GM03348 (cell line): ENCODE measurements at regions not wholly inside any gene's neighbourhood (a gene's known extent, or its start where the extent isn't known, plus 50 kb on each side); places are given as distances from the start of the nearest gene placed in this dataset.
"Not testable (repeated sequence)": the region's sequence is repeated elsewhere in the genome, so short reads cannot be mapped to it uniquely, and the experiment has no call there.

ENCODE experiments used
- DNase-seq: peaks from one replicate; pipeline ENCODE4 v3.0.0; 2012; ENCODE audit warnings: low spot score

GRCh38 chr3:88795503-88795902 is 311.9 kb upstream of the EPHA3 start:
- DNase-seq = no peak

DNA sequence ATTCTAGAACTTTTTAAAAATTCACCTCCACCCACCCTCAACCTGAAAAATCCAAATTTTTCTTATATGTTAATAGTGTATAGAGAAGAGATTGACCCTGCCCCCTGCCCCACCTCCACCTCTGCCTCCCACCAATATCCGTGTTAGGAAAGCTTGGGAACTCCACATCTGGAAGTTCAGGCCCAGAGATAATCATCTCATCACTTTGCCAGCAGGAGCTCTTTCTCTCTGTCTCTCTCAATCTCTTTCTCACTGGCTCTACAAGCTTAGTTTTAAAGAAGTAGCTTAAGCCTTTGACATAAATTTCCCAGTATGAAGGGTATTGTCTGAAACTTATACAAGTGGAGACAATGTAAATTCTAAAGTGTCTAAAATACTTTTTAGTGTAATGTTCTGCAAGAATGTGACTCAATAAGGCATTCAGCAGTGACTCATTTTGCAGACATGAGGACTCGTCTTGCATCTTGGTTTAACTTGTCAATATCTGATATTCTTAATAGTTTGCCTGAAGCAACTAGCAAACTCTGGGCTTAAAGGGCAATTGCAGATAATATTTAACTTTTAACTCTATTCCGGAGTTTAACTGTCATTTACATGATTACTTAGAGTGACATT is 299.8 kb upstream of the EPHA3 start:
- DNase-seq = peak; percentile 56

DNA sequence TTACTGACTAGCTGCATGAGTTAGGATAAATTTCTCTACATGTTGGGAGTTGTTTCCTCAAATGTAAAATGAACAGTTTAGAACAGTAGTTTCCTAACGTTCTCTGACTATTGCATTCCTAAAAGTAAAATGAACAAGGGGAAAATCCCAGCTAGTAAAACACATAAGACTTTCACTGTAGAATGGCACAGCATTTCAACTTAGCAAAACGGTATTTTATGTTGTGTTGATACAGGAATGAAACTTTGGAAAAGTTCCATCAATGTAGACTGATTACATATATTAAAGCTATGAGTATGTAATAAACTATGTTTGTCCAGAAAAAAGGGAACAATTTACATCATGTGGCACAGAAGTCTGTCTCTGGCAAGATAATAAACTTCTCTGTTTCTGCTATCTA is 297.4 kb upstream of the EPHA3 start:
- peak; percentile 2 for DNase-seq

GRCh38 chr3:88810455-88810854 is 297.0 kb upstream of the EPHA3 start:
- DNase-seq = no peak

GRCh38 chr3:88811096-88811495 is 296.3 kb upstream of the EPHA3 start:
- no peak for DNase-seq

GRCh38 chr3:88812576-88812975 is 294.8 kb upstream of the EPHA3 start:
- no peak for DNase-seq

GRCh38 chr3:88816445-88816844 is 291.0 kb upstream of the EPHA3 start:
- DNase-seq = no peak

DNA sequence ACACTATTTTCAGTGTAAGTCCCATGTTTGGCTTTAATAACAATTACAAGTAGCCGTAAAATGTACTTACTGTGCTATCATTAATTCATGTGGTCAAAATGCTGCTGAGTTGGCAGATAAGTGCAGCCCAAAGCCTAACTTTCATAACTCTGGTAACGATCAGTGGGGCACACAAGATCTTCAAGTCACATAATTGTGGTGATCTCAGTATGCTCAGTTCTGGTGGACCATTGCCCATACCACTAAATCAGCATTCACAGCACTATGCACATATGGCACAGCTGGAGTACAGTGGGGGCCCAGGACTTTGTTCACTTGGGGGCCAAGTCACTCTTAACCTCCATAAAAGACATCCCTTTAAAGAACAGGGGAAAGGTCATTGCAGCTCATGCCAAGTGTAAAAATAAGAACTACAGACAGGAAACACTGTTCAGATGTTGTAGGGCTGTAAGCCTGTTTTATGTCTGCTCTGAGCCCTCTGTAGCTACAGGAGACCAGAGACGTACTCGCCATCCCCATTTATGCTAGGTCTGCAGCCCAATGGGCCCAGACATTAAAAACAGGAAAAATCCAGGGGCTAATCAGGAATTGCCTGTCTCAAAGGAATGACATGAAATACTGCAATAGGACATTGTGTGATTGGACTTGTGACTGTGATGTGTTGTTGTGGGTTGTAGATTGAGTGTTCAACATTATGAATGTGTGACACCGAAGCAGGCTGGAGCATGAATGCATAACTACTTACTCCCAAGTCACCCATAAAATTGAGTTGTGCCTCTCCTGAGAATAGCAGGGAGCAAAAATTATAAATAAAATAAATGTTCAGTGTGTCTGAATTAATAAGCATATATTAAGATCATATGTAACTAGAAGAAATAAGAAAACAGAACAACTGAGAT is 282.5 kb upstream of the EPHA3 start:
- no peak for DNase-seq

- no peak for DNase-seq
These were observed 279.0 kb upstream of the EPHA3 start for GRCh38 chr3:88828466-88828865.

DNA sequence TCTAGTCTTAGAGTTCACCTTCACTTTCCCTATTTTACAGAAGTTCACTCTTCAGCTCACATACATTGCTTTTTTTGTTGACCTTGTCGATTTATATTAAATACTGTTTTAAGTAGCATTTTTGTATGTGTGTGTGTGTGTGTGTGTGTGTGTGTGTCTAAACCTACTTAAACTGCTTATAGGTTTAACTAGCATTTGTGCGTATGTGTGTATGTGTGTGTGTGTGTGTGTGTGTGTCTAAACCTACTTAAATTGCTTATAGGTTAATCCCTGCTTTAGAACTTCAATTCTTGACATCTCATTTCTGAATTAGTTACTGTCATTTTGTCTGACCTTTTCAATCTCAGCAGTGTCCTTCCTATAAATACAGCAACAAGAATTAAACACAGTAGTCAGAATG is 254.8 kb upstream of the EPHA3 start:
- DNase-seq = no peak

GRCh38 chr3:88863196-88863595 is 244.2 kb upstream of the EPHA3 start:
- DNase-seq = no peak

DNA sequence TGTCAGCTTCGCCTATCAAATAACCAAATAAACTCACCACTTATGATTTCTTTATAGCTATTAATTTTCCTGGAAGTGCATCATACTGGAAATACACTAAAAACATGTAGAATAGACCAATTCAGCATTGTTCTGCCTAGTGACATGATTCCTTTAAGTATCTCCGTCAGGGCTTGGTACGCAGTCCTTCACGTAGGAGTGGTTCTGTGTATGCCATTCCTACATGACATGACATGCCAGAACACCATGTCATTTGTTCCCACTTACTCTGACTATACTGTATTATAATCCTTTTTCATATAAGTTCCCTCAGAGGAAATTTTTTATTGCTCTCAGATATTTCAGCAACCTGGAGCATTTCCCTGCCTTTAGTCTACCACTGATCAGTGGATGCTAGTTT is 230.7 kb upstream of the EPHA3 start:
- no peak for DNase-seq

DNA sequence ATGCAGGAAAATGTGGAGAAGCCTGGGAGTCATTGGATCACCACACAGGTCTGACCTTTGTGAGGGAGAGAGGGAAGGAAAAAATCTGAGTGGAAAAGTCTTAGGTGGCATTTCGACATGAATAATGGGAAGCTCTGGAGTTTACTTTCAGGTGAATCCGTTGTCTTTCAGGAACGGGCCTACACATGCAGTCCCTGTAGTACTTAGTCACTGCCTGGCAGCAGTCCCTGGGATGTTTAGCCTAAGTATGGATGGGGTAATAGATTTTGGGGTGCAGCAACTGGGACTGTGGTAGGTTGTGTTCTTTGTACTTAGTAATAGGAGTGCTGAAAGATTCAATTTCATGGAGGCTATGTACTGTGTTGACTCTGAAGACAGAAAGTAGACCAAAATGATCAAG is 227.5 kb upstream of the EPHA3 start:
- no peak for DNase-seq

DNA sequence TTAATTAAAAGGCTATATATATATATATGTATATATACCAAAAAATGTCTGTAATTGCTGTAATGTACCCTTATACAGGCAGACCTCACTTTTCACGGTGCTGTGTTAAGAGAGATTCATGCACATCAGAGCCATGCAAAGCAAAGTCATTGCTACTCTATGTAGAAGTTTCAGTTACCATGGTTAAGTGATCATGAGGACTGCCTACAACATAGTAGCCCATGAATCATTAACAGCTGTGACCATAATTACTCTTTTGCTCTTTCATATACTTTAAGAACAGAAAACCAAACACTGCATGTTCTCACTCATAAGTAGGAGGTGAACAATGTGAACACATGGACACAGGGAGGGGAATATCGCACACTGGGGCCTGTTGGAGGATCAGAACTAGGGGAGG is 225.3 kb upstream of the EPHA3 start:
- no peak for DNase-seq

GRCh38 chr3:88886624-88887023 is 220.8 kb upstream of the EPHA3 start:
- DNase-seq = not testable (repeated sequence)

DNA sequence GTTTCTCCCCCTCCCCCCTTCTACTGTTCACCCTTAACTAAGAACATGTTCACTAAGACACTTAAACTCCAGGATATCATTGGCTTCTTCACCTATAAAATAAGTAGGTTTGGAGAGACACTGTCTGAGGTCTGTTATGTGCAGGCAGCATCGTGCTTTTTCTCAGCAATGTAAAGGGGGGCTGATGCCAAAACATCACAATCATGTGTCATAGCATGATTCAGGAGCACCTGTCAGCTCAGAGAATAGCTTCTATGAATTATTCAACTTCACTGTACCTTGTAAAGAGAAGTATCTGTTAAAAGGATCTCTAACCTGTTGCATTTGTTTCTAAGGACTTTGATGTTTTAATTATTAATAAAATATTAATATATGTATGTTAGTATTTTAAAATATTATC is 211.4 kb upstream of the EPHA3 start:
- no peak for DNase-seq

GRCh38 chr3:88912294-88912877 is 195.0 kb upstream of the EPHA3 start:
- no peak for DNase-seq

- no peak for DNase-seq
These were observed 188.6 kb upstream of the EPHA3 start for GRCh38 chr3:88918841-88919240.

DNA sequence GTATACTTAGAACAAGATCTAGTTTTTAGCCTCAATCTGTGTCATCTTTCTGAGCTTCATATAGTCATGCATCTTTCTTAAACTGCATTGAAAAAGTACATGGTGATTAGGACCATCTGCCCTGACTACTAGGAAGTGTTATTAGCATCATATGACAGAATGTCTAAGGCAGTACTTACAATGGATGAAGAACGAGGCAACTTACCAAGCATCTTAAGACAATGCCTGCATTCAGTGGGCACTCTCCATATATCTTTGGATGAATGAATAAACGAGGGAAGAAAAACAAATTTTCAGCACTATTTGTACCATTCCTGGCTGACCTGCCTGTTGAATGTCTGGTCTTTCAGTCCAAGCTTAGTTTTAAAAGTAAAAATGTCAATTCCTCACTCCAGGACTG is 185.4 kb upstream of the EPHA3 start:
- no peak for DNase-seq

GRCh38 chr3:88926221-88926620 is 181.2 kb upstream of the EPHA3 start:
- no peak for DNase-seq

DNA sequence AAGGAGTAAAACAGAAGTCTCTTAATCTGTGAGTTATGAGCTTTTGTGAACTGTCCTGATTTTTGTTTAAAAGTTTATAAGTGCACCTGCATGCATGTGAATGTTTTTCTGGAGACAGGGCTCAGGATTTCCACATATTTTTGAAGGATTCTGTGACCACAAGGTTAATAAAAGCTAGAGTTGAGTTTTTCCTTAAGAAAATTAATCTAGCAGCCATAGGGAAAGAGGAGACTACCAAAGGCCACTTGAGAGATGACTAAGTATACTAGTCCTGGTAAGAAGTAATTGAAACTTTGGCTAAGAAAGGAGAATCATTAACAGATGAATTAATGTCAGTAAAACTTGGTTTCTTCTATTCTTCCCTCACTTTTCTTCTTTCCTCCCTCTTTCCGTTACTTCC is 176.8 kb upstream of the EPHA3 start:
- no peak for DNase-seq

DNA sequence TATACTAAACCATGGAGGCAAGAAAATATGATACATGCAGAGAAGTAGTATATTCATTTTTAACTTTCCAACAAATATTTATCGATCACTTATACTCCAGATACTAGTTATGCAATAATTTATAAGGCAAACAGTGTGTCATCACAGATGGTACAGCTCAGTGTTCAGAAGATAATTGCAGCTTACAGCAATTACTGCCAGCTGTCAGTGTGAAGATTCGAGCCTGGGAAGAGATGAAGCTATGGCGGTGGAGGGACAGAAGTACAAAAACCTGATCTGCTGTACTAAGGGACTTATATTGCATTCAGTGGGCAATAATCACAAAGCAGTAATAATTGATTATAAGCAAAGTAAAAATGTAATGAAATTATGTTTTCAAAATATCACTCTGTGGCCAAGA is 170.6 kb upstream of the EPHA3 start:
- DNase-seq = no peak

DNA sequence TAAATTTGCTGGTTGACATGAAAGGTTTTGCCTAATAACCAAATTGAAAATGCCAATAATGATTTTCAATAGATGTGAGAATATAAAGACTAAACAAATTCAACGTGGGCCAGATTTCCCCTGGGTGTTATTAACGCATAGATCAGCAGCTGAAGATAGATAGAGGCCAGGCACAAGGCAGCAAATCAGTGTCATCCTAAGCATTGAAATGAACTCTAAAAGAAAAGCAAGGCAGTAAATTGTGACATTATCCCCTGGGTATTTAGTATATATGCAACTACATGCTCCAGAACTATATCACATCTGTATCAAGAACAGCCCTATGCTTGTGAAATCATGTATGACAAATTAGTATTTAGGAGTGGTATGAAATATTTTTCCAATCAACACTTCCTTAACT is 167.1 kb upstream of the EPHA3 start:
- DNase-seq = no peak
